ENCODE measurements at regions not wholly inside any gene's neighbourhood (a gene's known extent, or its start where the extent isn't known, plus 50 kb on each side); places are given as distances from the start of the nearest gene placed in this dataset.

DNA sequence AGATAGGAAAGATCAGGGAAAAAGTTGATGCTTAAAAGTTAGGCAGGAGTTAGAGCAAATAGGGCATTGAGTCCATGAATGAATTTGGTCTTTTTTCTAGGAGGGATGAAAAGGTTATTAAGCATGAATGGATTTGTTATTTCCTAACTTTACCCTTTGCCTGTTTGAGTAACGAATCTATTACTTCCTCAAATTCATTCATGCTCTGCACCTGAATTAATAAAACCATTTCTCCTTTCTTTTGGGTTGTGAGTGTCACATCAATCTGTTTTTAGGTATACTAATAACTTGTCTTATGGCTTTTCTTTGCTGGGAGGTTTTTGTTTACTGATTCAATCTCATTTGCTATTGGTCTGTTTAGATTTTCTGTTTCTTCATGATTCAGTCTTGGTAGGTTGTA is 1217.7 kb upstream of the CELF2 start:
- TF ChIP-seq, protein P1, sequence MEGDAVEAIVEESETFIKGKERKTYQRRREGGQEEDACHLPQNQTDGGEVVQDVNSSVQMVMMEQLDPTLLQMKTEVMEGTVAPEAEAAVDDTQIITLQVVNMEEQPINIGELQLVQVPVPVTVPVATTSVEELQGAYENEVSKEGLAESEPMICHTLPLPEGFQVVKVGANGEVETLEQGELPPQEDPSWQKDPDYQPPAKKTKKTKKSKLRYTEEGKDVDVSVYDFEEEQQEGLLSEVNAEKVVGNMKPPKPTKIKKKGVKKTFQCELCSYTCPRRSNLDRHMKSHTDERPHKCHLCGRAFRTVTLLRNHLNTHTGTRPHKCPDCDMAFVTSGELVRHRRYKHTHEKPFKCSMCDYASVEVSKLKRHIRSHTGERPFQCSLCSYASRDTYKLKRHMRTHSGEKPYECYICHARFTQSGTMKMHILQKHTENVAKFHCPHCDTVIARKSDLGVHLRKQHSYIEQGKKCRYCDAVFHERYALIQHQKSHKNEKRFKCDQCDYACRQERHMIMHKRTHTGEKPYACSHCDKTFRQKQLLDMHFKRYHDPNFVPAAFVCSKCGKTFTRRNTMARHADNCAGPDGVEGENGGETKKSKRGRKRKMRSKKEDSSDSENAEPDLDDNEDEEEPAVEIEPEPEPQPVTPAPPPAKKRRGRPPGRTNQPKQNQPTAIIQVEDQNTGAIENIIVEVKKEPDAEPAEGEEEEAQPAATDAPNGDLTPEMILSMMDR (IDR thresholded peaks at IDR 0.05), result no peak
- TF ChIP-seq POLR2A (IDR thresholded peaks at IDR 0.05), result no peak
- TF ChIP-seq POLR2AphosphoS5 (IDR thresholded peaks at IDR 0.05), result no peak
- no peak for TF ChIP-seq EP300 (IDR thresholded peaks at IDR 0.05)
